ENCODE measurements at regions not wholly inside any gene's neighbourhood (a gene's known extent, or its start where the extent isn't known, plus 50 kb on each side); places are given as distances from the start of the nearest gene placed in this dataset.

DNA sequence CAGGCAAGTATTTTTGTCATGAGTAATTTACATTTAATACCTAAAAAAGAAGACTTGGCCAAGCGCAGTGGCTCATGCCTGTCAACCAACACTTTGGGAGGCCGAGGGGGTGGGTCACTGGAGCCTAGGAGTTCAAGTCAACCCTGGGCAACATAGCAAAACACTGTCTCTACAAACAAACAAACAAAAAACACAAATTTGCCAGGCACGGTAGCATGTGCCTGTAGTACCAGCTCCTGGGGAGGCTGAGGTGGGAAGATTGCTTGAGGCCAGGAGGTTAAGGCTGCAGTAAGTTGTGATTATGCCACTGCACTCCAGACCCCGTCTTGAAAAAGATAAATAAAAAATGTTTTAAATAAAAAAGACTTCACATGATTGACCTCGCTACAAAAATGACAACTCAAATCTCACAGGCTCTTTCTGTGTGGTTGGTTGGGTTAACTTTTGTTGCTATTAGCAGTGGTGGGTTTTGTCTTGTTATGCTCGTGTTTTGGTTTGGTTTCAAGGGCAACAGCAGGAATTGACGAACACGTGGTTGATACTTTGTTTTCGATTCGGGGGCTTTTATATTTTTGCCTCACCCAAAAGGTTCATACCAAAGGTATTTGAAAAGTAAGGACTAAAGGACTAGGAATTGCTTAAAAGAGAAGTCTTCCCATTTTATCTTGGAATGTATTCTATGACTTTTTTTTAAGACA, 227.2 kb upstream of the MKLN1 start:
- DNase-seq = peak; percentile 57

DNA sequence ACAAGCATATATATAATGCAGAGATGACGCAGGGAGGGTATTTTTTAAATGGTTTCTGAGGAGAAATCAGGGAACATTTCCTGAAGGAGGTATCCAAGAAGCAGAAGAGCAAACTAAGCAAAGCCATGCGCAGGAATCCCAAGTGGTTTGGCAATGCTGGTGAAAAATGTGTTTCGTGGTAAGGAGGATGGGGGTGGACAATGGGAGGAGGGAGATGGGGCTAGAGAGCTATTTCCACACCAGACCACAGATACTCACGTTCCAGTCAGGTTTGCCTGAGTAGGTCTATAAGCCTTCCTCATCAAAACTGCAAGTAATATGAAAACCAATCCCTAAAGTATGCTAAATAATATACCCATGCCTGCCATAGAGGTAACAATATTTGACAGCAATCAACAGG, 223.7 kb upstream of the MKLN1 start:
- ChIA-PET CTCF (no interaction called here), POLR2A (no interaction called here)
- H3K9me3 Mint-ChIP-seq (ENCODE audit: insufficient read depth) = no peaks in the 10 kb centered on the region
- ATAC-seq = no peak
- no peak overlapping the region for H3K27ac Mint-ChIP-seq
- no peak overlapping the region for H3K4me3 Mint-ChIP-seq
- H3K27me3 Mint-ChIP-seq (ENCODE audit: low read depth) = no peaks in the 10 kb centered on the region
- H3K36me3 Mint-ChIP-seq (ENCODE audit: low read depth) = peaks cover 20% of the 10 kb centered on the region
- no peak for DNase-seq
- peaks cover 53% of the 10 kb centered on the region for H3K4me1 Mint-ChIP-seq (ENCODE audit: low read depth)

More for the DNA sequence above, 227.2 kb upstream of the MKLN1 start:
- ChIA-PET CTCF (interaction anchor here (1.7 kb wide), 1 partner anchor 32 kb away, joined by 4 read pairs; no protein-coding TSS in a partner anchor), POLR2A (no interaction called here)
- Mint-ChIP-seq H3K27ac (peak overlapping the region; percentile 78), H3K36me3 (ENCODE audit: low read depth) (peaks cover 23% of the 10 kb centered on the region), H3K4me1 (ENCODE audit: low read depth) (peaks cover 53% of the 10 kb centered on the region), H3K4me3 (peak overlapping the region; percentile 58), H3K9me3 (ENCODE audit: insufficient read depth) (no peaks in the 10 kb centered on the region), H3K27me3 (ENCODE audit: low read depth) (no peaks in the 10 kb centered on the region)
- ATAC-seq = peak; percentile 37

DNA sequence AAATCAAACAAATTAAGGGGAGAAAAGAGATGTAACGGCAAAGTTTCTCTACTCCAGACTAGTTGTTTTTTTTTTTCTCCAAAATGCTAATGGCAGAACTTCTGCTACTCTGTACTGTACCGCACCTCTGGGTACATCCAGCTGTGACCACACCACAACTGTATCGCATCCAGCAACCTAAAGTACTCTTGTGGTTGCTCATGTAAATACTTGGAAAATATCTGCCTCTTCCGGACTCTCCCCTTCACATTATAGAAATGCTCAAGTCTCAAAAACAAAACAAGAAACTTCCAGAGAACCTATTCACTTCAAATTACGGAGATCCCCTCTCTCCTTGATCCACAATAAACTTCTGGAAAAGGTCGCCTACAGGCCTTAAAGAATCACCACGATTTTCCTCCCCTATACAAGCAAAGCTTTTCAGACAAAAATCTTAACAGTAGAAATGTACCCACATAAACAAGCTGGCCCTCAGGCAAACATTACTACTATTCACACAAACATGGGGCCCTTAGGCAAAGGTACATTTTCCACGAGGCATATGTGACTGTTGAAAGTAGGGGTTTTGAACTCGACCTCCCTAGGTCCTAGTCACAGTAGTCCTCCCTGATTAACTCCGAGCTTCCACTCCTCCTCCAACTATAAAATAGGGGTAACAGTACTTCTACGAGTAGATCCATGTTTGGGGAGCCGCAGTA, 222.9 kb upstream of the MKLN1 start:
- DNase-seq (no peak), ATAC-seq (no peak)
- H3K4me1 Mint-ChIP-seq (ENCODE audit: low read depth) = peaks cover 58% of the 10 kb centered on the region
- ChIA-PET POLR2A (interaction anchor here (1.0 to 3.0 kb wide), 3 partner anchors 15 to 127 kb away, joined by 3 to 14 read pairs (median 4); no protein-coding TSS in a partner anchor), CTCF (interaction anchor here (1.1 to 3.2 kb wide), 5 partner anchors 8 to 211 kb away, joined by 3 to 14 read pairs (median 4); no protein-coding TSS in a partner anchor)
- peak overlapping the region; percentile 79 for H3K27ac Mint-ChIP-seq
- peaks cover 18% of the 10 kb centered on the region for H3K36me3 Mint-ChIP-seq (ENCODE audit: low read depth)
- no peaks in the 10 kb centered on the region for H3K9me3 Mint-ChIP-seq (ENCODE audit: insufficient read depth)
- H3K4me3 Mint-ChIP-seq = peak overlapping the region; percentile 77
- H3K27me3 Mint-ChIP-seq (ENCODE audit: low read depth) = no peaks in the 10 kb centered on the region

DNA sequence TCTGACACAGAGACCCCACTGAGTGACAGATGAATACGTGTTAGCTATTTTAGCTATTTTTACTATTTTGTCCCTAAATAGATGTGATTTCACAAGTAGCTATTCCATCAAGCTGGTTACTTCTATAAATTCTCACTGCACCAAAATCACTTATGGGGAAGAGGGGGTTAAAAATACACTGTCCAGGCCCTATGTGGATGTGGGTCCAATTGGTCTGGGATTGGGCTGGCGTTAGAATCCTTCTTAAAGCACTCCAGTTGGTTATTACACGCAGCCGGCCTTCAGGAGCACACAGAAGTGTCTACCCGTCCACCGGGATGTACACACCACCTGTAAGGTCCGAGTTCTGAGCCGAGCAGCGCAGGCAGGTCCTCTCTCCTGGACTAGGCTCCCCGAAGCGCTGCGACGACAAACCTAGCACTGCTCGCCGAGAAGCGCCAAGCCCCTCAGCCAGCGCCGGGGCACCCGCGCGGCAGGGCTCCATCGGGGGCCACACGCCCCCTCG, 222.3 kb upstream of the MKLN1 start:
- Mint-ChIP-seq H3K27me3 (ENCODE audit: low read depth) (no peaks in the 10 kb centered on the region), H3K9me3 (ENCODE audit: insufficient read depth) (no peaks in the 10 kb centered on the region), H3K4me3 (peak overlapping the region; percentile 77), H3K36me3 (ENCODE audit: low read depth) (peaks cover 18% of the 10 kb centered on the region), H3K4me1 (ENCODE audit: low read depth) (peaks cover 60% of the 10 kb centered on the region), H3K27ac (peak overlapping the region; percentile 79)
- DNase-seq = no peak
- CTCF ChIA-PET = interaction anchor here (1.1 to 3.2 kb wide), 6 partner anchors 9 to 212 kb away, joined by 3 to 14 read pairs (median 4); no protein-coding TSS in a partner anchor
- ATAC-seq = no peak
- POLR2A ChIA-PET = interaction anchor here (1.0 to 4.7 kb wide), 5 partner anchors 15 to 130 kb away, joined by 3 to 26 read pairs (median 11); no protein-coding TSS in a partner anchor

DNA sequence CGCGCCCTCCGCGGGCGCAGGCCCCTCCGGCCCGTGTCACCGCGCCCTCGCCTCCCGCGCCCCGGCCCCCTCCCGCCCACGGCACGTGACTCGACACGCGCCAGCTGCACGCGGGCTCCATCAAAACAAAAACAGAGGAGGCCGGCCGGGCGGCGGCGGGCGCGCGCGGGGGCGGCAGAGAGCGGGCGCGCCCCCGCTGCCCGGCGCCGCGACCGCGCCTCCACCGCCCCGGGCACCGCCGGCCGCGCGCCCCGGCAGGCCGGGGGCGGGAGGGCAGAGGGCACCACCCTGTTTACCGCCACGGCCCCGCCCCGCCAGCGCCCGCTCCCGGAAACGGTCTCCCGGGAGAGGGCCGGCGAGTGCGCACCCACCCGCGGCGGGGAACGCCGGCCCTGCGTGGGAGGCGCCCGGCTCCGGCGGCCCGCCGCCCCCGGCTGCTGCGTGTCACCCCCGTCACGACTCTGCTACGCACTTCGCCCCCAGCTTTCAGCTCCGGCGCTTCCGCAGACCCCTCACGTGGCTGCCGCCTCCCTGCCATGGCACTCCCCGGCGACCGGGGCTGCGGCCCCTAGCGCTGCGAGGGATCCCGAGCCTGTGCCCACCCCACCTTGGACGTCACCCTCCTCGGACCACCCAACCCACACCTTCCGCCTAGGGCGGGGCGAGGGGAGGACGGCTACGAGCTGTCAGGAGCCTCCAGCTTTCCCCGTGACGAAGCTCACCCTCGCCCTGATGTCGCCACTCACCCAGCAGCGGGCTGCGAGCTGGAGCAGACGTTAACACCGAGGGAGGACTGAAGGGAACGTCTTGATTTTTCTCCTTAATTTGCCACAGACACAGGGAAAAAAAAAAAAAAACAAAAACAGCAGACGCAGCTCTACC, 221.6 kb upstream of the MKLN1 start:
- Mint-ChIP-seq H3K27ac (peak overlapping the region; percentile 97), H3K36me3 (ENCODE audit: low read depth) (peaks cover 13% of the 10 kb centered on the region), H3K27me3 (ENCODE audit: low read depth) (no peaks in the 10 kb centered on the region), H3K4me3 (peak overlapping the region; percentile 96), H3K4me1 (ENCODE audit: low read depth) (peaks cover 61% of the 10 kb centered on the region), H3K9me3 (ENCODE audit: insufficient read depth) (no peaks in the 10 kb centered on the region)
- ATAC-seq (peak; percentile 52), DNase-seq (peak; percentile 80)
- CTCF ChIA-PET = interaction anchor here (0.8 to 3.2 kb wide), 8 partner anchors 9 to 221 kb away, joined by 3 to 14 read pairs (median 4); no protein-coding TSS in a partner anchor
- POLR2A ChIA-PET = interaction anchor here (0.6 to 4.7 kb wide), 10 partner anchors 9 to 193 kb away, joined by 3 to 26 read pairs (median 4); no protein-coding TSS in a partner anchor

DNA sequence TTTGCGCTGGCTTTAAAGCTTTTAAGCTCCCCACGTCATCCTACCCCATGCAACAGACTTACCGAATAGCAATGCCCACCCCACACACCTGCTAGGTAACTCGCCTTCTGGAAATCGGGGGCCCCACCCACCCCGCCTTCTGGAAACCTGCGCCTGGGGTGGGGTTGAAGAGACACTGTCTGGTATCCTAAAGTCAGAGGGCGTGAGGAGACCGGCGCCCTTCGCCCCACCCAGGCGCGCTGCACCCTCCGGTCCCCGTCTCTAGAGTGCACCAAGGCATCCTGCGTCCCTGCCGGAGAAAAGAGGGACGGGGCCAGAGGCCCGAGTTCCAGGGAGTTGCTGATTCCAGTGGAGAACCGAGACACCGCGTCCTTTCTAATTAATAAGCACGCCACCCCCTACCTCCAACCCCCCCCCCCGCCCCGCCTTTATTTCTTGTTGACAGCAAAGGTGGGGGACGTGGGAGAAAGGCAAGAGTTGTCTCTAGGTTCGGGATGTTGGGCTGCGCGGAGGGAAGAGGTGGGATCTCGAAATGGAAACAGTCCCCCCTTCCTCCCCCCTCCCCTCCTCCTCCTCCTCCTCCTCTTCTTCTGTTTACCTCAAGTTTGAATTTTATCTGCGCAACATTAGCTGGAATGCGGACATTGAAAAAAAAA, 220.9 kb upstream of the MKLN1 start:
- H3K36me3 Mint-ChIP-seq (ENCODE audit: low read depth) = peaks cover 12% of the 10 kb centered on the region
- CTCF ChIA-PET = interaction anchor here (0.8 to 3.2 kb wide), 10 partner anchors 10 to 241 kb away, joined by 3 to 14 read pairs (median 4); no protein-coding TSS in a partner anchor
- H3K9me3 Mint-ChIP-seq (ENCODE audit: insufficient read depth) = no peaks in the 10 kb centered on the region
- POLR2A ChIA-PET = interaction anchor here (0.6 to 4.7 kb wide), 13 partner anchors 10 to 248 kb away, joined by 3 to 26 read pairs (median 4); no protein-coding TSS in a partner anchor
- H3K4me1 Mint-ChIP-seq (ENCODE audit: low read depth) = peaks cover 64% of the 10 kb centered on the region
- peak overlapping the region; percentile 96 for H3K4me3 Mint-ChIP-seq
- peak; percentile 56 for DNase-seq
- peak overlapping the region; percentile 97 for H3K27ac Mint-ChIP-seq
- ATAC-seq = peak; percentile 9
- H3K27me3 Mint-ChIP-seq (ENCODE audit: low read depth) = no peaks in the 10 kb centered on the region

DNA sequence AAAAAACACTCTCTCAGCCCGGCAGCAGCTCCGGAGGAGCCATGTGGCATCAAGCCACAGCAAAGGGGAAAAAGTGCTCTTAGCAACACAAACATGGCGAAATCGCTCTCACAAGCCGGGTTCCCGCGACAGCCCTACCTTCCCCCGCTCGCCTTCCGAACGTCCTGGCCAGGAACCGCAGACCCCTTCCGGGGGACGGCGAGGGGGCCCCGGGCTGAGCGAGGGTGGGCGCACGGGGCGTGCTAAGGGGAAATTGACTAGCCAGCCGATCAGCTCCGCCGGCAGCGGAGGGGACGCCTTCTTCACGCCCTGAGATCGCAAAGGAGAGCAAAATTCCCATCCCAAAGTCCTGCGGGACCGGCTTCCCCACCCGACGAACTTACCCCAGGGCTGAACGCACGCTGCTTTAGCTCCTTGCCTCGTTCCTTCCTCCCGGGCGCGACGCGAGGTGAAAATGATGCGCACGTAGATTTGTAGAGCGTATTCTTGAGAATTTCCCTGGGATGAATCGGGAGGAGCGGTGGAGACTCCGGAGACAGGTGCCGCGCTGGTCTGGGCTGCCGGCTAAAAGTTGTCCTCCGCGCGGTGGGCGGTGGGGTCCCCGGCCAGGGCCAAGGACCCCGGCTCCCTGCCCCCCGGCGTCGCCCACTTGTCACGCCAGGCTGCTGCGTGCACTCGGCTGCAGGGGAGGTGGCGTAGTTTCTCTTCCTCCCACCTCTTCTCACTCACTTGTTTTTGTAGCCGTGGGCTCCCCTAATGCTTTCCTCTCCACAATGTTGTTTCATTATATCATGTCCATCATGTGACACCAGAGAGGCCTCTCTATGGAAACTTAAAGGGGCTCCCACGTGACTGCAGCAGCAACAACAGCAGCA, 220.1 kb upstream of the MKLN1 start:
- Mint-ChIP-seq H3K4me3 (peak overlapping the region; percentile 96), H3K4me1 (ENCODE audit: low read depth) (peaks cover 65% of the 10 kb centered on the region), H3K9me3 (ENCODE audit: insufficient read depth) (no peaks in the 10 kb centered on the region), H3K27ac (peak overlapping the region; percentile 97), H3K27me3 (ENCODE audit: low read depth) (no peaks in the 10 kb centered on the region), H3K36me3 (ENCODE audit: low read depth) (peaks cover 6% of the 10 kb centered on the region)
- ChIA-PET POLR2A (interaction anchor here (0.6 to 4.7 kb wide), 10 partner anchors 15 to 248 kb away, joined by 3 to 26 read pairs (median 4); partner anchors contain the start of gene MKLN1), CTCF (interaction anchor here (0.8 to 3.2 kb wide), 8 partner anchors 10 to 240 kb away, joined by 3 to 14 read pairs (median 4); no protein-coding TSS in a partner anchor)
- peak; percentile 40 for ATAC-seq
- peak; percentile 85 for DNase-seq

DNA sequence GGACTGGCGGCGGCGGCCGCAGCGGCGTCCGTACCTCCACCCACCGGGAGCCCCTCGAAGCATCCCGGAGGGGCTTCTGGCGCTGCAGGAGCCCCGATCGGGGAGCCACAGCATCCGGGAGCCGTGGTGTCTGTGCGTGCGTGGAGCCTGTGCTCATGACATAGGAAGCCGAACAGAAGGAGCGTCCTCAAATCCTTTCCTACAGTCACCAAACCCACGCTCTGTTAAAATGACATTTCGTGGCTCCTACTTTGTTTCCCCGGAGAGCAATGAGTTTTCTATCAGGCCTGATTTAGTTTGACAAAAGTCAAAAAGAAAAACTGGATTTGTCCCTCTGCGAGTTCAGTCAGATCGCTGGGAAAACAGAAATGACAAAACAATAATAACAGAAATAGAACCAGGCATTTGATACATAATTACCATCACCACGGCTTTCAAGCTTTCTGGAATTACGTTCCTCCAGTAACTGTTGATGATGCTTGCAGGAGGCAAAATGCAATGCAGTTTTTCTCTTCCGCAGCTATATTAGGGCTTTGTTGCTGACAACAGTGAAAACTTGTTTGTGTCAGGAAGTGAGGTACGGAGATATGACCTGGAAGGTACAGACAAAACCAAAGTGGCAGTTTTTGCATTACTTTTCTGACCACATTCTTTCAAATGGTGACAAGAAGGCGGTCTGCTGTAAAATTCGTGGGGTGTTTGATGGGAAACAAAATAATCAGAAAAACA, 219.3 kb upstream of the MKLN1 start:
- H3K27ac Mint-ChIP-seq = peak overlapping the region; percentile 97
- peaks cover 62% of the 10 kb centered on the region for H3K4me1 Mint-ChIP-seq (ENCODE audit: low read depth)
- peaks cover 6% of the 10 kb centered on the region for H3K27me3 Mint-ChIP-seq (ENCODE audit: low read depth)
- DNase-seq (peak; percentile 60), ATAC-seq (peak; percentile 6)
- CTCF ChIA-PET = interaction anchor here (0.7 to 2.8 kb wide), 13 partner anchors 11 to 407 kb away, joined by 3 to 10 read pairs (median 5); no protein-coding TSS in a partner anchor
- no peaks in the 10 kb centered on the region for H3K9me3 Mint-ChIP-seq (ENCODE audit: insufficient read depth)
- H3K4me3 Mint-ChIP-seq = peak overlapping the region; percentile 96
- peaks cover 6% of the 10 kb centered on the region for H3K36me3 Mint-ChIP-seq (ENCODE audit: low read depth)
- POLR2A ChIA-PET = interaction anchor here (0.6 to 4.7 kb wide), 7 partner anchors 14 to 915 kb away, joined by 3 to 26 read pairs (median 4); partner anchors contain the start of gene MKLN1

DNA sequence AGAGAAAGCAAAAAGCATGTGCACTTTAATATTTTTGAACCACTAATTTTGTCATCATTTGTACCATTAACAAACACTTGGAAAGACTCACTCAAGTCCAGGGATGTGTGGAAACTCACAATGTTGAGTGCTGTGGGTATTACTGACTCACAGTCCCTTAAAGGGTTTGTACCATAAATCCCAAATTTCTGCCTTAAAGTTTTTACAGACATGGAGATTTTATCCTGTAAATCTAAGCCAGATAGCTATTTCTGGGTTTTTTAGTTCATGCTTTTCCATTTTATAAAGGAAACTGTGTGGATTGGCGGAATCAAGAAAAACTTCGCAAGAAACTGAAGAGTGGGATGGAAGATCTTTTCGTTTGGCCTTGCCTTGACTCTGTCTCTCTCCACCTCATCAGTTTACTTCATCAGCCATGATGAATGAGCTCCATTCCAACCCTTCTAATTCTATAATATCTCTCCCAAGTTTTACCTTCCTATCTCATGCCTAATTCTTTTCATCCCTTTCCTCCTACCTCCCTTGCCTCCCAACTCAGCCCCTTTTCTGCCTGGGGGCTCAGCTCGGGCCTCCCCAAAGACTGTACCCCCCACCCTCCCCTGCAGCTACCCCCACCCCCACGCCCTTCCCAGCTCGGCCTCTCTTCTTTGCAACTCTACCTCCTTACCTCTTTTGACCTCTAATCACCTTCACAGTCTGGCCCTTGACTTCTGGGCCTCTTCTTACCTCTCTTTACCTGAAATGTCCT, 218.5 kb upstream of the MKLN1 start:
- Mint-ChIP-seq H3K4me1 (ENCODE audit: low read depth) (peaks cover 54% of the 10 kb centered on the region), H3K27ac (peak overlapping the region; percentile 97), H3K4me3 (peak overlapping the region; percentile 96), H3K27me3 (ENCODE audit: low read depth) (peaks cover 11% of the 10 kb centered on the region), H3K36me3 (ENCODE audit: low read depth) (no peaks in the 10 kb centered on the region), H3K9me3 (ENCODE audit: insufficient read depth) (no peaks in the 10 kb centered on the region)
- ChIA-PET POLR2A (interaction anchor here (0.5 to 4.7 kb wide), 14 partner anchors 13 to 903 kb away, joined by 3 to 26 read pairs (median 4); partner anchors contain the start of gene MKLN1), CTCF (interaction anchor here (0.5 to 2.1 kb wide), 16 partner anchors 40 to 604 kb away, joined by 3 to 9 read pairs (median 4); no protein-coding TSS in a partner anchor)
- no peak for DNase-seq
- no peak for ATAC-seq

Measured in activated CD8-positive, alpha-beta T cell treated with anti-CD3 and anti-CD28 coated beads, Interleukin-2, amount 10 ng/mL, durations not matched to agents 7 days and 5 days (primary cell).